ENCODE measurements at regions not wholly inside any gene's neighbourhood (a gene's known extent, or its start where the extent isn't known, plus 50 kb on each side); places are given as distances from the start of the nearest gene placed in this dataset.
"Not testable (repeated sequence)": the region's sequence is repeated elsewhere in the genome, so short reads cannot be mapped to it uniquely, and the experiment has no call there.

DNA sequence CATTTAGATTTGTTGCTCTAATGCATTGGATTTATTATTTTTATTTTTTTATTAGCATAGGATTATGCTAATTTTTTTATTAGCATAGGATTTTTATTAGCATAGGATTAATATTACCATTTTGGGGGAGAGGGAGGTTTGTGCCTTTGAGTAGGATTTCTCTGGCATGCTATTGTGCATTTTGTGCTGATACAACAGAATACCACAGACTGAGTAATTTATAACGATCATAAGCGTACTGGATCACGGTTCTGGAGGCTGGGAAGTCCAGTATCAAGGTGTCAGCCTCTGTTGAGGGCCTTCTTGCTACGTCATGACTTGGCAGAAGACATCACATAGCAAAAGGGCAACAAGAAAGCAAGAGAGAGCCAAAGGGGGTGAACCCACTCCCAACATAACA, 187.5 kb downstream of the XPNPEP1 start:
- no peak for DNase-seq
- intact Hi-C loops (cut with DNase I; ENCODE audit: low total_unique reads): no loop called here
- no peak overlapping the region for H3K27ac ChIP-seq
- H3K4me3 ChIP-seq: no peak overlapping the region
- TF ChIP-seq, protein P1, sequence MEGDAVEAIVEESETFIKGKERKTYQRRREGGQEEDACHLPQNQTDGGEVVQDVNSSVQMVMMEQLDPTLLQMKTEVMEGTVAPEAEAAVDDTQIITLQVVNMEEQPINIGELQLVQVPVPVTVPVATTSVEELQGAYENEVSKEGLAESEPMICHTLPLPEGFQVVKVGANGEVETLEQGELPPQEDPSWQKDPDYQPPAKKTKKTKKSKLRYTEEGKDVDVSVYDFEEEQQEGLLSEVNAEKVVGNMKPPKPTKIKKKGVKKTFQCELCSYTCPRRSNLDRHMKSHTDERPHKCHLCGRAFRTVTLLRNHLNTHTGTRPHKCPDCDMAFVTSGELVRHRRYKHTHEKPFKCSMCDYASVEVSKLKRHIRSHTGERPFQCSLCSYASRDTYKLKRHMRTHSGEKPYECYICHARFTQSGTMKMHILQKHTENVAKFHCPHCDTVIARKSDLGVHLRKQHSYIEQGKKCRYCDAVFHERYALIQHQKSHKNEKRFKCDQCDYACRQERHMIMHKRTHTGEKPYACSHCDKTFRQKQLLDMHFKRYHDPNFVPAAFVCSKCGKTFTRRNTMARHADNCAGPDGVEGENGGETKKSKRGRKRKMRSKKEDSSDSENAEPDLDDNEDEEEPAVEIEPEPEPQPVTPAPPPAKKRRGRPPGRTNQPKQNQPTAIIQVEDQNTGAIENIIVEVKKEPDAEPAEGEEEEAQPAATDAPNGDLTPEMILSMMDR (IDR thresholded peaks at IDR 0.05): no peak
- TF ChIP-seq POLR2A (IDR thresholded peaks at IDR 0.05): no peak
- H3K27me3 ChIP-seq: no peaks in the 10 kb centered on the region
- no peaks in the 10 kb centered on the region for H3K4me1 ChIP-seq
- no peaks in the 10 kb centered on the region for H3K36me3 ChIP-seq
- no peaks in the 10 kb centered on the region for H3K9me3 ChIP-seq

DNA sequence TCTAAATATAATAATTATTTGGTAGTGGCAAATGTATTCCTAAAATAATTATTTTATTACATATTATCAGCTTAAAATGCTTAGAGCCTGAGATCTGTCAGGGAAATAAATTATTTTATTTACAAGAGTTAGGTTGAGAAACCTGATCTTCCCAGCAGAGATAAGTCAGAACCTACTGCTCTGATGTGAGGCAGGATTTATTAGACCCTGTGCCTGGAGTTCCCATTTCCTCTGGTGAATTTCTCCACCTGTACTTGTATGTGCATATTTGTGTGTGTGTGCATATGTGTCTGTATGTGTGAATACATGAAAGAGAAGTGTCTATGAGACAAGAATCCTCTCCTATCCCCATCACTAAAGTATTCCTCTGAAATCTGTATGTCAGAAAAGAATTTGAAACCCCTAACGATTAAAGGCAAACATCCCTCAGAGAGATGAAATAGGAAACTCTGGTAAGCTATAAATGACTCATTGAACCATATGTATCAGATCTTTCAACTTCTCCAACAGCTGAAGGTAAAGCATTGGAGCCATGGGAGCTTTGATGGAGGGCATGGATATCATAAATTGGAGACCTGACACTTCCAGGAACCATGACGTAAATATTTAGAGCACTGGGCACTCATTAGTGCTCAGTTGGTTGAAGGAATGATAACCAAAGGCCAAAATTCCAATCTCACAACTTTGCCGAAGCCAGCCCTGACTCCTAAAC, 190.9 kb downstream of the XPNPEP1 start:
- no peaks in the 10 kb centered on the region for H3K27me3 ChIP-seq
- H3K36me3 ChIP-seq: no peaks in the 10 kb centered on the region
- no peak overlapping the region for H3K27ac ChIP-seq
- no peak for TF ChIP-seq POLR2A (IDR thresholded peaks at IDR 0.05)
- TF ChIP-seq, protein P1 (IDR thresholded peaks at IDR 0.05): no peak
- H3K4me3 ChIP-seq: no peak overlapping the region
- intact Hi-C loops (cut with DNase I; ENCODE audit: low total_unique reads): no loop called here
- no peaks in the 10 kb centered on the region for H3K4me1 ChIP-seq
- no peak for DNase-seq
- no peaks in the 10 kb centered on the region for H3K9me3 ChIP-seq

DNA sequence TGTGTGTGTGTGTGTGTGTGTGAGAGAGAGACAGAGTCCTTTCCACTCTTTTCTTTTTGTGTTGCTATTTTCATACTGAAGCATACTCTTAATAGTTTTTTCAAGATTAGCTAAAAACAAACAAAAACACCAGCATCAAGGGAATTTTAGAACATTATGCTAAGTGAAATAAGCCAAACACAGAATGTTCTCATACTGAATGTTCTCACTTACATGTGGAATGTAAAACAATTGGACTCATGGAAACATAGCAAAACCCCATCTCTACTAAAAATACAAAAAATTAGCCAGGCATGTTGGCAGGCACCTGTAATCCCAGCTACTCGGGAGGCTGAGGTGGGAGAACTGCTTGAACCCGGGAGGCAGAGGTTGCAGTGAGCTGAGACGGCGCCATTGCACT, 193.4 kb downstream of the XPNPEP1 start:
- H3K9me3 ChIP-seq; DNase-seq; H3K4me1 ChIP-seq; H3K36me3 ChIP-seq; H3K4me3 ChIP-seq; H3K27ac ChIP-seq; intact Hi-C loops (cut with DNase I; ENCODE audit: low total_unique reads); H3K27me3 ChIP-seq: not testable (repeated sequence)

DNA sequence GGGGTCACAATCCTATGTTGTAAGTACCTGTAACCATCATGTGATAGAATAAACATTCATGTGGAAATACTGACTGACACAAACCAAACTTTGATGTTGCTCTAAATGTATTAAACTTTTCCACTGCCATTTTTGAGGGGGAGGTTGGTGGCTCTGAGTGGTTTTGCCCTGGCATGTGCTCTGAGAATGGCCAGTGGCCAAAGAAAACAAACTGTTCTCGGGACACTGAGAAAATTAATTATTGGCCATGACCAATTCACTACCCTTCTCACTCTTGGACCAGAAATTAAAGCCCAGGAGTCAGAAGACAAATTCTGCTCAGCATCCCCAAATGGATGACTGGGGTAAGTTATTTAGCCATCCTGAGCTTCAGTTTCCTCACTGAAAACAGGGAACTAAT, 195.9 kb downstream of the XPNPEP1 start:
- Histone ChIP-seq H3K9me3 (no peaks in the 10 kb centered on the region), H3K4me3 (no peak overlapping the region), H3K27ac (no peak overlapping the region), H3K36me3 (no peaks in the 10 kb centered on the region), H3K4me1 (no peaks in the 10 kb centered on the region), H3K27me3 (no peaks in the 10 kb centered on the region)
- DNase-seq: no peak
- TF ChIP-seq, protein P1 (IDR thresholded peaks at IDR 0.05): no peak
- TF ChIP-seq POLR2A (IDR thresholded peaks at IDR 0.05): no peak
- intact Hi-C loops (cut with DNase I; ENCODE audit: low total_unique reads): no loop called here

DNA sequence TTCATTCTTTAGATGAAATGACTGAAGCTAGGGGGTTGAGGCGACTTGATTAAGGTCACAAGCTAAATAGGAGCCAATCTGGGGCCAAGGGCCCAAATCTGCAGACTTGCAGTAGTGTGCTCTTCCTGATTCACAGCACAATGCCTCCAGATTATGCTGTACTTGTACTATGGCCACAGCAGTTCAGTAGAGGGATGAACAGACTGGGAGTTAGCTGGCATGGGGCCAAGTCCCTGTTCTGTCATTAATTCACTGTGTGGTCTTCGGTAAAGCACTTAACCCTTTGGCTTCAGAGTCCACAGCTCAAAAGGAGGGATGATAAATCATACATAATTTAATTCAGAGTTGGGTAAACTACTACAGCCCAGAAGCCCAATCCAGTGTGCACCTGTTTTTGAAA, 196.8 kb downstream of the XPNPEP1 start:
- Histone ChIP-seq H3K36me3 (no peaks in the 10 kb centered on the region), H3K9me3 (no peaks in the 10 kb centered on the region), H3K27ac (no peak overlapping the region), H3K4me1 (no peaks in the 10 kb centered on the region), H3K27me3 (no peaks in the 10 kb centered on the region), H3K4me3 (no peak overlapping the region)
- intact Hi-C loops (cut with DNase I; ENCODE audit: low total_unique reads): no loop called here
- DNase-seq: no peak
- no peak for TF ChIP-seq POLR2A (IDR thresholded peaks at IDR 0.05)
- TF ChIP-seq, protein P1 (IDR thresholded peaks at IDR 0.05): no peak

DNA sequence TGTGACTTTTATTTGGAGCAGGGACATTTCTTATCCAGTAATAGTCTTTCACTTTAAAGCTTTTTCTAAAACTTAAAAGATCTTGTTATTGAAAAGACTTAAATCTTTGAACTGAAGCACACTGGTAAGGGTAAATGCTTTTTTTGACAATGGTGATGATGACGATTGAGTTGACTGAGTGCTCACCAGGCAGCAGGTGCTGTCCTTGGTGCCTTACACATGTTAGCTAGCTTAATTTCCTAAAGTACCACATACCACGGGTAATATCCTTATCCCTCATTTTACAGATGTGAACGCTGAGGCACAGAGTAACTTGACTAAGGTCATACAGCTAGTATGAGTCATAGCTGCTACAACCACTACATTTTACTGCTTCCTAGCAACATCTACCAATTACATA, 200.0 kb downstream of the XPNPEP1 start:
- Histone ChIP-seq H3K4me1 (no peaks in the 10 kb centered on the region), H3K27ac (no peak overlapping the region), H3K36me3 (no peaks in the 10 kb centered on the region), H3K4me3 (no peak overlapping the region), H3K27me3 (no peaks in the 10 kb centered on the region), H3K9me3 (no peaks in the 10 kb centered on the region)
- no peak for DNase-seq
- TF ChIP-seq, protein P1 (IDR thresholded peaks at IDR 0.05): no peak
- no peak for TF ChIP-seq POLR2A (IDR thresholded peaks at IDR 0.05)
- intact Hi-C loops (cut with DNase I; ENCODE audit: low total_unique reads): no loop called here

Measured in uterus (tissue), 3 donors.